ENCODE measurements at regions not wholly inside any gene's neighbourhood (a gene's known extent, or its start where the extent isn't known, plus 50 kb on each side); places are given as distances from the start of the nearest gene placed in this dataset.
A peak's percentile ranks its signal among the peaks of the same experiment; 100 is the strongest.
"Not testable (repeated sequence)": the region's sequence is repeated elsewhere in the genome, so short reads cannot be mapped to it uniquely, and the experiment has no call there.

DNA sequence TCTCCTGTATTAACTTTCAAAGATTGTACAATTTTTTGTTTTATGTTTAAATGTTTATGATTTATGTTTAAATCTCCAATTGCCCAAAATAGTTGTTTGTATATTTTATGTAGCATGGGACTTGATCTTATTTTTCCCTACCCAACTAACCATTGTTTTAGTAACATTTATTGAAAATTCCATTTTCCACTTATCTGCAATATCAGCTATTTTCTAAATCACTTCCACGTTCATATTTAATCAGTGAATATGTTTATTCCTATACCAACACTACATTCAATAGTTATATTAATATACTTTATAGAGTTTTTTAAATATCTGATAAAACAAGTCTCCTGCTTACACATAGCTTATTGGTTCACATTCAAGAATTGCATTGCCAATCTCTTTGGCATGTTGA lies 532.2 kb downstream of the CHSY3 start:
- no peak for DNase-seq

DNA sequence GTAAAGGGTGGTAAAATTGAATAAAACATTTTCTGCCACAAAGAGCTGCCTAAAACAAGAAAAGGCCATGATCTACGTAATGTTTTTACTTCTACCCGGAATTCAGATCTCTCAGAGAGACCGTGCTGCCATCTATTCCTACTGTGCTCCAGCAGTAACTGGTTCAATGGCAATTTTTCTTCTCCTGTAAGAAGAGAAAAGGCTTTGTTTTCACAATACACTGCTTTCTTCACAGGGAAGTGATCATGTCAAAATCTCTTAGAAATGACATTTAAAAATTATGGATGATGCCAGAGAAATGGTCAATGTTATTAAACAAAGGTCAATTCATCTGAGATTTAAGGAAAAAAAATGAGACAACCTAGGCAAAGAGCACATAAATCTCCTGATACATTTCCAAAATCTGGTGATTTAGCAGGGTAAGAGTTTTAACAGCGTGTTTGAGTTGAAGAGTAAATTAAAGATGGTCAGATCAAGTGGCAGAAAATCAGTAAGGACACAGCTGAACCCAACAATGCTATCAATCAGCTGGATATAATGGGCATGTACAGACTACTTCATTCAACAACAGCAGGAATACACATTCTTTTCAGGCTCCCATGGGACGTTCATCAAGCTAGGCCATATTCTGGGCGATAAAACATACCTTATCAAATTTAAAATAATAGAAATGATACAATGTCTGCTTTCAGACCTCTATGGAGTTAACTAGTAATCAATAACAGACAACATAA lies 523.1 kb downstream of the CHSY3 start:
- DNase-seq, result peak in 1 of 3 experiments; percentile 14

DNA sequence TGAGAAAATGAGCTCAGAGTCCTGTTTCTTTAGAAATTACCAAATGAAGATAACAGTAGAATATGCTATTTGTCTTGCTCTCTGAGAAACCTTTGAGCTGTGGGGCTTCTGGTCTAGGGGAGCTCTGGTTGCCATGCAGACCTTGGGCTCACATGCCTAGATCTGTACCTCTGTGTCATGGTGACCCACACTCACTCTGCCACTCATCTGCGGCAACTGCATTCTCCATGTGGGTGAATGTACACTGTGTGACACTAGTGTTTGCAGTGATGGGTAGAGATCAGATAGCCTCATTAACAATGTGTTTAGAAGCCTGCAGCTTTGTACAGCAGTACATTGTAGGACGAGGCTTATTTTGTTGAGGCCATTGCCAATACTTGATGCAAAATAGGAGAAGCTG lies 521.2 kb downstream of the CHSY3 start:
- peak in 1 of 3 experiments; percentile 4 for DNase-seq

DNA sequence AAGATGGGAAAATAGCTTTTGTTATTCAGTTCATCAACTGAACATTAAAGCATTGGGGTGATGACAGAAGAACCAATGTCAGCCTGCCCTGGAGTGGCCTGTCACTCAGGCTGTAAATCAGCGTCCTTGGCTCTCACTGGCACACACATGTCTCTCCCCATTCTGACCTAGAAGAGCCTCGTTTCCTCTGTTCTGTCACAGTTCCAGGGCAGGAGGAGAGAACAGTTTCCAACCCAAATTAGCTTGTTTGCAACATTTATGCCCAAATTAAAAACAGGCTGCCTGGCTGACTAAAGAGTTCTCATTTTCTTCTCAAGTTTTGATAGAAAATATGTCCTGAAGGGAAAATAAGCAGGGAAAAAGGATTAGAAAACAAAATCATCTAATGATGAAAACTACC lies 520.1 kb downstream of the CHSY3 start:
- DNase-seq, result peak in 1 of 3 experiments; percentile 12

DNA sequence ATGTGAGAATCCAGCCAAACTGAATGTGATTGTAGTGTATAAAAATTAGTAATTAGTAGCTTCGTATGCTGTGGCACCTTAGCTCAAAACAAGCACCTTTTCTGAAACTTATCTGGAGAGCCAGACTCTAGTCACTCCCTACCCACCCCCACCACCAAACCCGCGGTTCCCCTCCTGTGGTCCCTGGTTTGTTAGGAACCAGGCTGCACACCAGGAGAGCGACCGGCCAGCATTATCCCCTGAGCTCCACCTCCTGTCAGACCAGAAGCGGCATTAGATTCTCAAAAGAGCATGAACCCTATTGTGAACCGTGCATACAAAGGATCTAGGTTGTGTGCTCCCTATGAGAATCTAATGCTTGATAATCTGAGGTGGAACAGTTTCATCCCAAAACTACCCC lies 498.6 kb downstream of the CHSY3 start:
- no peak for DNase-seq

DNA sequence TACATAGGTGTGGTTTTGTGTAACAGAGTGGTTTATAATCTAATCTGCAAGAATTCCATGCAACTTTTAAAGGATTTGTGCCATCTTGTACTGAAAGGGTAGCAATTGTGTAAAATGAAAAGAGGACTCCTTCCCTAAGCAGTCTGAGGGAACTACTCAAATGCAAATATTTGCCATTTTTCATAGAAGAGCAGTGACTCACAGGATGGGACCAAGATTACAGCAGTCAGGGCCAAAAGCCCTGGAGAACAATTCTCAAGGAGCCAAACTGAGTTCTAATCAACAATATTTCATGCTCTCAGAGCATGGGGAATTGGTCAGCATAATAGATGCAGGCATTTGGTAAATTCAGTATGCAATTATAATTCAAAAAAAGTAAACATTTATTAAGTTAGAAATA lies 495.8 kb downstream of the CHSY3 start:
- DNase-seq, result no peak

DNA sequence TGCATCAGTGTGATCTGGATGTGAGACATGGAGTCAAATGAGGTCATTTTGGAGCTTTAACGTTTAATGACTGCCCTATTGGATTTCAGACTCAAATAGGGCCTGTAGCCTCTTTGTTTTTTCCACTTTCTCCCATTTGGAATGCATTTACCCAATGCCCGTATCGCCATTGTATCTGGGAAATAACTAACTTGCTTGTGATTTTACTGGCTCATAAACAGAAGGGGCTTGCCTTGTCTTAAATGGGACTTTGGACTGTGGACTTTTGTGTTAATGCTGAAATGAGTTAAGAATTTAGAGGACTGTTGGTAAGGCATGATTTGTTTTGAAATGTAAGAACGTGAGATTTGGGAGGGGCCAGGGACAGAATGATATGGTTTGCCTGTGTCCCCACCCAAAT lies 494.6 kb downstream of the CHSY3 start:
- no peak for DNase-seq

DNA sequence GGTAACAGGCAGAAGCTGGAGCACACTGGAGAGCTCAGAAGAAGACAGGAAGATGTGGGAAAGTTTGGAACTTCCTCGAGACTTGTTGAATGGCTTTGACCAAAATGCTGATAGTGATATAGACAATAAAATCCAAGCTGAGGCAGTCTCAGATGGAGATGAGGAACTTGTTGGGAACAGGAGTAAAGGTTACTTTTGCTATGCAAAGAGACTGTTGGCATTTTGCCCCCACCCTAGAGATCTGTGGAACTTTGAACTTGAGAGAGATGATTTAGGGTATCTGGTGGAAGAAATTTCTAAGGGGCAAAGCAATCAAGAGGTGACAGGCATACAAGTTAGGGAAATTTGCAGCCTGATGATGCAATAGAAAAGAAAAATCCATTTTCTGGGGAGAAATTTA lies 493.5 kb downstream of the CHSY3 start:
- not testable (repeated sequence) for DNase-seq

DNA sequence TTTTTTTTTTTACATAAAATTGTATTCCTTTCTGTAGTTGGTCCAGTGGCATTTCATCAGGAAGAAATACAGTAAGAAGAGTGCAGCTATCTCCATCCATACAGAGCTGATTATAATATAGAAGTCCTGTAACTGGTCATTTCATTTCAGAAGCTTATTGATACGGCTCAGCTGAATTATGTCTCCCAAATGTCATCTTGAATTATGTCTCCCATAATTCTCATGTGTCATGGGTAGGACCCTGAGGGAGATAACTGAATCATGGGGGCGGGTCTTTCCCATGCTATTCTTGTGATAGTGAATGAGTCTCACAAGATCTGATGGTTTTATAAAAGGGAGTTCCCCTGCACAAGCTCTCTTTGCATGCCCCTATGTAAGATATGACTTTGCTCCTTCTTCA lies 492.9 kb downstream of the CHSY3 start:
- no peak for DNase-seq

DNA sequence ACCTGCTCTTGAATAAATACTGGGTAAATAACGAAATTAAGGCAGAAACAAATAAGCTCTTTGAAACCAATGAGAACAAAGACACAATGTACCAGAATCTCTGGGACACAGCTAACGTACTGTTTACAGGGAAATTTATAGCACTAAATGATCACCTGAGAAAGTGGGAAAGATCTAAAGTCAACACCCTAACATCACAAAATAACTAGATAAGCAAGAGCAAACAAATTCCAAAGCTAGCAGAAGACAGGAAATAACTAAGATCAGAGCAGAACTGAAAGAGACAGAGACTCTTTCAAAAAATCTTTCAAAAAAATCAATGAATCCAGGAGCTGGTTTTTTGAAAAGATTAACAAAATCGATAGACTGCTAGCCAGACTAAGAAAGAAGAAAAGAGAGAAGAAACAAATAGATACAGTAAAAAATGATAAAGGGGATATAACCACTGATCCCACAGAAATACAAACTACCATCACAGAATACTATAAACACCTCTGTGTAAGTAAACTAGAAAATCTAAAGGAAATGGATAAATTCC lies 487.5 kb downstream of the CHSY3 start:
- peak in 1 of 3 experiments; percentile 1 for DNase-seq

DNA sequence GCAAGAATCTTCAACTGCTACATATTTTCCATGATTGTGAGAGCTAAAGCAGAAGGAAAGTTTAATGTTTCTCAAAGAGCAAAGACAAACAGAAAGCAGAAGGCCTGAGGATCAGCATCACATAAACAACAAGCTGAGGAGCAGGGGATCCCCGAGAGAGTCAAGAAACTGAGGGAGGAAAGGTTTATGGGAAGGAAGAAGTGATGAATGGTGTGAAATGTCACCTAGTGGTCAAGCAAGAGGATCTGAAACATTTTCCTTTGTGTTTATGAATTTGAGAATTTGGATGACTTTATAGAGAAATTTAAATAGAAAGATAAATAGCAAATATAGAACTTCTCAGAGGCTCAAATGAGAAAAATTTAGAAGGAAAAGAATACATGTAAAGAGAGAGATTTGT lies 481.9 kb downstream of the CHSY3 start:
- no peak for DNase-seq

DNA sequence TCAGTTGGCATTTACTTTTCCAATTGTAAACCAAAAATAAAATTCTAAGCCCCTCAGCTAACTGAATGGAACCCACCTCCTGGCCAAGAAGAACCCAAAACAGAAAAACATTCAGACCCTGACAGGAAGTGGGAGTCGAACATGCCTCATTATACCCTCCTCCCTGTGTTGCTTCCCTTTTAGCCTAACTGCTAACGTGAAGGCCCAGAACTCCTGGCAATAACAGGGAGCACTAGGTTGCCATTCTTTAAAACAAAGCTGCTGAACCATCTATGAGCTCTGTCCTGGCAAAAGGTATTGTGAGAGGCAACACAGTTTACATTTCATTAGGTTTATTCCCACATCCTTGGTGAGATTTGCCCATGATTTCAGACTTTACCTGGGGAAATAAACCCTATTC lies 481.4 kb downstream of the CHSY3 start:
- DNase-seq, result no peak

DNA sequence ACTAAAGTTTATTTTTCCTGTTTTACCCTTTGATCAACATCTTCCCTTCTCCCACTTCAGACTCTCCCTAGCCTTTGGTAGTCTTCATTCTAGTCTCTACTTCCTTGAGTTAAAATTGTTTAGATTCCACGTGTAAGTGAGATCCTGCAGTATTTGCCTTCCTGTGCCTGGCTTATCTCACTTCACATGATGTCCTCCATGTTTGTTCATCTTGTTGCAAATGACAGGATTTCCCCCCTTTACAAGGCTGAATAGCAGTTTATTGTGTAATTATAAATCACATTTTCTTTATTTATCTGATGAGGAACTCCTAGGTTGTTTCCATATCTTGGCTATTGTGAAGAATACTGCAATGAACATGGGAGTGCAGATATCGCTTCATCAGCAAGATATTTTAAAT lies 461.7 kb downstream of the CHSY3 start:
- DNase-seq, result no peak

DNA sequence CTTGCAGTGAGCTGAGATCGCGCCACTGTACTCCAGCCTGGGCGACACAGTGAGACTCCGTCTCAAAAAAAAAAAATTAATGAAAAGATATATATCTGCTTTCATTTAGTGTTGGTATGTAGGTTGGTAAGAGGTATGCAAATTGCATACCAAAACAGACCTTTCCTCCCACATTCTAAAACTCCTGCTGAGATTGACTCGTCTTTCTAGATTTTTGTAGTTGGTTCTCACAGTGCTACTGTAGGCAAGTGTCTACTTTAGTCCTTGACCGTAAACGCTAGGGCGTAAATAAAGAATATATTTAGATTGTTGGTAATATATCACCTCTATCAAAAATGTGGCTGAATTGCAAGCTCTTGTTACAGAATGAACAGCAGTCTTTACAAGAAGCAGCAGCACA lies 445.9 kb downstream of the CHSY3 start:
- DNase-seq, result no peak

DNA sequence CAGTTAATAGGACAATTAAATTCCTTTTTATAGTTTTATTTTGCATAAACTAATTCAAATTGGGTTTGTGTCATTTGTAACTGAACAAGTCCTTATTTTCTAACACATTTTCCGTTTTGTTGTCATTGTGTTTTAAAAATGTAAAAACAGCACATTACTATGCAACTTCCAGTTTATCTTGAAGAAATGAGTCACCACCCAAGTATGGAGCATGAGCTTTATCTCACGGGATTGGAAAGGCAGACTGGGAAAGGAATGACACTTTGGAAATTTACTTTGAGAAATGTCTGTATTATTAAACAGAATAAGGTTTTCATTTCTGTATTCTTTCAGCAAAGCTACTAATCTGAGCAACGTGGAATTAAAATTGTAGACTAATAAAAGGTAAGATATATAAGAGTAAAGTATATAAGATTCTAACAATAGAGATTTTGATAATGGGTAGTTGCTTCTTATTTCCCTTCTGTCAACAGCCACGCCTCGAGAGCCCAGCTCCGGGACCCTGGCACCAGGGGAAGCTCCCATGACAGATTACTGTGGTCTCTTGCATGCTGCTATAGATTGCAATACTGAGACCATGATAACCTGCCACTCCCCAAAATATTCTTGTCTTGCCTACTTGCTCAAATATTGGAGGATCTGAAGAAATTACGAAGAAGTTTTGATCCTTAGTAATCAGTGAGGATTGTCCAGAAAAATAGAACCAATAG lies 433.1 kb downstream of the CHSY3 start:
- DNase-seq, result no peak

DNA sequence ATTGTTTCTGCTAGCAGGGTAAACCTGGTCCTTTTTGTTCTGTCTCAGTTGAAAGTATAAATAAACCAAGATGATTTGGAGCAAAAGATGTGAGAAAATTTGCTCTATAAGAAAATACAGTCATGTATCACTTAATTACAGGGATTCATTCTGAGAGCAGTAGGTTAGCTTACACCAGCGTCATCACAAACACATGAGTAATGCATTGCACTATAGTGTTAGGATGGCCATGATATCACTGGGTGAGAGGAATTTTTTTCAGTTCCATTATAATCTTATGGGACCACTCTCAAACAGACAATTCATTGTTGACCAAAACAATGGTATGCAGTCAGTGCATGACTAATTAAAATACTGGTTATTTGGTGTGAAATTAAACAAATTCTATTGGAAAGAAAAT lies 430.9 kb downstream of the CHSY3 start:
- no peak for DNase-seq

DNA sequence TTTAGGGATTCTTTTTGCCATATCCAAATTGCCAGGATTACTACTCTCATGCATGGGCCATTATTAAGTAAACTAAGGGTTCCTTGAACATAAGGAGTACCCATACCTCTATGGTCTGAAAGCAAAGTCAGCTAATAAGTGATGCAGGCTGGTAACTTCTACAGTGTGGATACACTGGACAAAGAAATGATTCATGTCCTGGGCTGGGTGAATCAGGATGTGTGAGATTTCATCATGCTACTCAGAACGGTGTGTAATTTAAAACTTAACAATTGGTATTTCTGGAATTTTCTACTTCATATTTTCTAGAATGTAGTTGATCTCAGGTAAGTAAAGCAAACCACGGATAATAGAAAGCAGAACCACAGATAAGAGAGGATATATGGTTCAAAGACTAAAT lies 428.8 kb downstream of the CHSY3 start:
- DNase-seq, result no peak

DNA sequence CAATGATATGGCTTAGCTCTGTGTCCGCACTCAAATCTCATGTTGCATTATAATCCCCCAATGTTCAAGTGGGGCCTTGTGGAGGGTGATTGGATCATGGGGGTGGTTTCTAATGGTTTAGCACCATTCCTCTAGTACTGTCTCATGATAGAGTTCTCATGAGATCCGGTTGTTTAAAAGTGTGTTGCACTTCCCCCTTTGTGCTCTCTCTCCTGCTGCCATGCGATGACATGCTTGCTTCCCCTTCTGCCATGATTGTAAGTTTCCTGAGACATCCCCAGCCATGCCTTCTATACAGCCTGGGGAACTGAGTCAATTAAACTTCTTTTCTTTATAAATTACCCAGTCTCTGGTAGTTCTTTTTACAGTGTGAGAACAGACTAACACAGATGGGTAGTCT lies 427.1 kb downstream of the CHSY3 start:
- DNase-seq, result no peak

DNA sequence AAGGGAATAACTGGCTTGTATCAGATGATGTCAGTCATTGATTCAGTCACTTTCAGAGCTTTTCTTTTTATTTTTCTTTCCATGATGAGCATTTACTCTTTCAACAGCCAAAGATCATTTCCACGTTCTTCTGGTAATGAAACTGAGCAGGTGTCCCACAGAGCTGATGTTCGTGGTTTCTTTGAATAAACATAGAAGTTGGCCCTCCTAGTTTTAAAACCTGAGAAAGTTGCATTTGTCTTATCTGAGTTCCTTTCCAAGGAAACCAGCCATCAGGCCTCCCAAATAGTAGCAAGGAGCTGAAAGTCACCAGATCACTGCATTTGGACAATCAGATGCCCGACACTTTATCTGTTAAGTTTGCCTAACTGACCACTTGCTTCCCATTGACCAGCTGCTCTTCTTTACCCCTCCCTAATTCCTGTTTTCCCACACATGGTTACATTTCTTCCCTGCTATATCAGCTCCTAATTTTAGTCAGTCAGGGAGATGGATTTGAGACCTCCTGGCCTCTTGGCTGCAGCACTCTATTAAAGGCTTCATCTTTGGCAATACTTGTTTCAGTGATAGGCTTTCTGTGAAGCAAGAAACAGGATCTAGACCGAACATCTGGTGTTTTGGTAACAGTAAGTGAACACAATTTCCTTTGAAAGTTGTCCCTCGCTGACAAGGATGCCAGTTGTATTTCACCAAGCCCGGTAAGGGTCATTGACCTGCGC lies 420.8 kb downstream of the CHSY3 start:
- DNase-seq, result no peak

DNA sequence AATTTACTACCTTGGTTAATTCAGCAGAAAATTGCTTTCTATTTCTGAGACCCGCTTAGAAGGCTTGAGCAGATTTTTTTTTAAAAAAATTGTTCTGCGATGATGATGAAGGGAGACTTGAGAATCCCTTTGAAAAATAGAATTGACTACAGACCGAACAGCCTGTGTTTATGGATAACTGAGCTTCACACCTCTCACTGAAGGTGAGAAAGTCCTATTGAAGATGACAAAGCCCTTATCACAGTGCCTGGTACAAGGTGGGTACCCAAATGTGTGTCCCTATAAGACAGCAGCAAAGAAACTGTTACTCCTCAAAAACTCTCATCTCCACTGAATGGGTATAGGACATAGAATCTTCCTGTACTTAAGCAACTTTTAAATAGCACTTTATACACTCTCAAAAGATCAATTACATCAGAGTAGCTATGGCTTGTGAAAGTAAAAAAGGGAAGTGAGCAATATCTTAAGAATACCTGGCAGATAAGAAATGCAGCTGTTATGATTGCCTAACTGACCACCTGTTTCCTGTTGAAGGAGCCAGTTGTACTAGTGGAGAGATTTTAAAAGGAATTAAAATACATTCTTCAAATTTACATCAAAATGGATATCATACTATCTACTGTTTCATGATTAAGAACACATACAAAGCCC lies 419.7 kb downstream of the CHSY3 start:
- peak in 1 of 3 experiments; percentile 1 for DNase-seq

DNA sequence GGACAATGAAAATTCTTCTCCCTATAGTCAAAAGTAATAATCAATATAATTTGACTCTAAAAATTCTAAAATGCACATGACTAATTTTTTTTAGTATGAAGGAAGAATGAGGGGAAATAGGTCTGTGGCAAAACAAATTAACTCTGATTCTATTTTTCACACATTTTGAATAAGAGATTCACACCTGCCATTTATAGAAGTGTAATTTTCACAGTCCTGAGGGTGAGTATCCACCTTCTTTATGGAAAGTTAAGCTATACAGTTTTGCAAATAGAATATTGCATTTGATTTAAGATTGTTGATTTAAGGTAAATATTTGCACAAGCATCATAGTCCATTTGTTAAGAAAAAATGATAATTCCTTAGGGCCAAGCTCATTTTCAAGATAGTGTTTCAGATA lies 417.7 kb downstream of the CHSY3 start:
- DNase-seq, result no peak

DNA sequence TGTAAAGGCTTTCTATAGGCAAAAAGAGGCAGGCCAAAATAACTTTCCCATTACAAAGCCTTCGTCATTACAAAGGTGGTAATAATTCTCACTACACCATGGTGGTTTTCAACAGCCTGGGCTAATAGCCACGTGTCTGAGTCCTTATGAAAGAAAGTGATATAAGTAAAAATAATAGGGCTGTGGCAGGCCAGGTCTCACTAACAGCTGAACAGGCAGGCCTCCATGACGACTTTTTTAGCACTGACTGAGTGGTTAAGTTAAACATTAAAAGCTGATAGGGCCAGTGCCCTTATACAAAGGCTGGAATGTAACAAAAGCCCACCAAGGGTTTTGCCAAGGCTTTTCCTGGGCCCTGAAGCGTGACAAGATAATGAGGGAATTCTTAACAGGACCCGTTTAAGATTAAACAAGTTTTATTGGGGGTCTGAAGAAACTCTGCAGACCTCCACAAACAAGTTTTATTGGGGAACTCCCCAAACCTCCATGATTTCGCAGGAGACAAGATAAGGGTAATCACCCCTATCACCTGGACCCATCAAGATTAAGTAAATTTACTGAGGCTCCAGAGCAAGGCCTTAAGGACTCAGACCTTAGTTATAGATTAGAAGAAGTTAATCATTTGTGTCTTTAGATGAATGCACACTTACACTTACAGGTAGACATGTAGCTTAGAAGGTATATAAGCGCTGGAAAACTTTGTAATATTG lies 412.9 kb downstream of the CHSY3 start:
- no peak for DNase-seq

DNA sequence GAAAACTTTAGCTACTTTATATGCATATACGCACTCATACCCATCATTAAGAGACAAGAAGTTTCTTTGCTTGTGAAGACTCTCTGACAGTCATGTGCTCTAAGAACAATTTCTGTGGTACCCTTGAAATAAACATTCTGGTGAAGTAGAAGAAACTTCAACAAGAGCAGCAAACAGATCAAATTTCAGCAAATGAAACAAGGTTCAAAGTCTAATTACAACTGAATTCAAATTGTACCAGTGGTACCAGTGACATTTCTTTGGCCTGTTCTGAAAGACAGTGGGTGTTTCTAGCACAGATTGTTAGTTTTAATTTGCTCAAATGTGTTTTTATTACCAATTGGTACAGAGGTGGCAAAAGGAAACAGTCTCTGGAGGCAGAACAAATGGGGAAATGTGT lies 391.0 kb downstream of the CHSY3 start:
- no peak for DNase-seq

Measured in NCI-H1417 (cell line).